HT-29 (cell line): ENCODE measurements at regions not wholly inside any gene's neighbourhood (a gene's known extent, or its start where the extent isn't known, plus 50 kb on each side); places are given as distances from the start of the nearest gene placed in this dataset.

Experiments
- DNase-seq: peaks from one replicate; pipeline ENCODE4 v3.0.0-alpha.2; 2015; ENCODE audit warnings: low spot score

GRCh38 chr4:100285121-100285520 lies 94.9 kb upstream of the DDIT4L start:
- no peak for DNase-seq

DNA sequence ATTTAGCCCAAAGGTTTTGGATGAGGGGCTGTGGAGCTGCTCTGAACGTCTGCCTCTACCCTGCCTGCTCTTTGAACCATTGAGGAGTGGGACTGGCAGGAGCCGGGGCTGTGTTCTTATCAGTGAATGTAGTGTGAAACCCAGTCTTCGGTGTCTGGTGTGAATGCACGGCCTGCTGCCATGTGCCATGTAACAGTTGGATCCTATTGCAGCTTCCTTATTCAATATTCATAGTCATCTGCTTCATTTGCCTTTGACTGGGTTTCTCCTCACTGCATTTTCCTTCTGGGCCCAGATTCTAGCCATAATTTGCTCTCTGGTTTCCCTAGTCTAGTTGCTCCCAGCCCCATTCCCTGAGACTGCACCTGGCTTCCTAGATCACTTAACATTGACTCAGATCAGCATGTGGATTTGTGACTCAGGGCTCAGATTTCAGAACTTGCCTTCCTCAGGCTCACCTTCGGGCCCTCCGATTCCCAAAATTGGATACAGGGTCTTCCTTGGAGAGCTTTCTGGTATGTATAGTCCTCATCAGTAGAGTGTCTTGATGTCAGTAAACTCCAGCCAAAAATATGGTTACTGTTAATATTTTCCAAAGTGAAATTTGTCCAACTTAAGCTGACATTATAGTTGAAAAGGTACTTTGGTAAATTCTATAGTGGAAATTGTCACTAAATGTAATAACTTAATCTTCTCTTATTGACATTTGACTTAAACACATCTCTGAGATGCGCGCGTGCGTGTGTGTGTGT lies 94.0 kb upstream of the DDIT4L start:
- no peak for DNase-seq

DNA sequence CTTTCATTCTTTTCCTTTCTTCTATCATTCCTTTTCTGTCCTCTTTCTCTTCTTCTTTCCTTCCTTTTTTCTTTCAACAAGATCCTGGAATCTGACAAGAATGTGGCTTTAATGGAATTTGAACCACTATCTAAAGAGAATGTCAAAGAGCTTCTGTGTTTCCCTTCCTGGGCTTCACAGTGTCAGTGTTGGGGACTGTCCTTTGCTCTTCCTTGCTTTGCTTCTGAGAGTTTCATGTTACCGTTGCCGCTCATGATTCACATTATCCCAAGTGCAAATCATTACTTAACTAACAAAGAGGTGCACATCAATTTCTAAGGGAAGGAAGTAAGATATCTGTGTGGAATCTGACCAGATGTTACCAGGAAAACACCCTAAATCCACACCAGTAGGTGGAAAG lies 90.5 kb upstream of the DDIT4L start:
- no peak for DNase-seq

- DNase-seq, result no peak
Observed at GRCh38 chr4:100278567-100278966, 88.3 kb upstream of the DDIT4L start.

DNA sequence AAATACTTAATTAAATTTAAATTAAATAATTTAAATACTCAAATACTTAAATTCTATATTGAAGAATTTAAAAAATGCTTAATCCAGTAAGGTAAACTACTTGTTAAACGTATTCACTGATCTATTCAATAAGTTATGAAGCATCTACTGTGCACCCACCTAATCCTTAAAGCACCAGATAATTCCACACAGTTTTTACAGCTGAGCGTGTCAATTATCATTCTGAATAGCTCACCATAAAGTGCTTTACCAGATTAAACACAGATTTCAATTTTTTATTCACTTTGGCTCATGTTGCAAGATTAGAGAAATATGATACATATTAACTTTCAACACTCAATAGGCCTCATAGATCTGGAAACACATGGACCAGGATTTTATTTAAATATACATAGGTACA lies 79.2 kb upstream of the DDIT4L start:
- no peak for DNase-seq

- DNase-seq, result no peak
Observed at GRCh38 chr4:100268789-100269188, 78.5 kb upstream of the DDIT4L start.

GRCh38 chr4:100261346-100261745 lies 71.1 kb upstream of the DDIT4L start:
- no peak for DNase-seq

- DNase-seq, result no peak
Observed at GRCh38 chr4:100258675-100259074, 68.4 kb upstream of the DDIT4L start.

DNA sequence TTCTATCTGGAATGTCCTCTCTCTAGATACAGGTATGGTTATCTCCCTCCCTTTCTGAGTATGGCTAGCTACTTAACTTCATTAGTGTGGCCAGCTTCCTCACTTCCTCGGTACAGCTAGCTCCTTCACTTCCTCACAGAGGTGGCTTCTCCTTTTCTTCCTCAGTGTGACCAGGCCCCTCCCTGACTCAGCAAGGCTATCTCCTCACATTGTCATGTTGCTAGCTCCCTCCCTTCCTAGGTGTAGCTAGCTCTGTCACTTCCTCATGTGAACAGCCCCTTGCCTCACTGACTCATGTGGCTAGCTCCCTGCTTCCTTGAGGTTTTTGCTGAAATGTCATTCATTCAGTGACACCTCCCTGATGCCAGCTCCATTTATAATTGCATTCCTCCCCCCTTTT lies 67.3 kb upstream of the DDIT4L start:
- DNase-seq, result no peak

- no peak for DNase-seq
Observed at GRCh38 chr4:100254237-100254636, 64.0 kb upstream of the DDIT4L start.

DNA sequence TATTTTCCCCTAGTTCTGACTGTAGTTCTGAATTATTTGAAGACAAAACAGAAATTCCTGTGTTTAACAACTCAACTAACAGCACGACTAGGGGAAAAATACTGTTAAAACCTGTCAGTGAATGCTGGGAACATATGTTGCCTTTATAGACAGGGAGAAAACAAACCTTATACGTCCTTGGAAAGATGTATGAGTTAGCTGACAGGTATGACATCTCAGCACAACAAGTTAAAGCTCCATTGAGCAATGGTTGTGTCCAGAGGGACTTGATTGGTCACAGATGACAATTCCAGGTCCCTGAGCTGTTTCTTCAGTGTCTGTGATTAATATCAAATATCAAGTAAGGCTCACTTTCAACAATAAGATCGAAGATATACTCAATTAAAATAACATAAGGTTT lies 58.2 kb upstream of the DDIT4L start:
- no peak for DNase-seq

DNA sequence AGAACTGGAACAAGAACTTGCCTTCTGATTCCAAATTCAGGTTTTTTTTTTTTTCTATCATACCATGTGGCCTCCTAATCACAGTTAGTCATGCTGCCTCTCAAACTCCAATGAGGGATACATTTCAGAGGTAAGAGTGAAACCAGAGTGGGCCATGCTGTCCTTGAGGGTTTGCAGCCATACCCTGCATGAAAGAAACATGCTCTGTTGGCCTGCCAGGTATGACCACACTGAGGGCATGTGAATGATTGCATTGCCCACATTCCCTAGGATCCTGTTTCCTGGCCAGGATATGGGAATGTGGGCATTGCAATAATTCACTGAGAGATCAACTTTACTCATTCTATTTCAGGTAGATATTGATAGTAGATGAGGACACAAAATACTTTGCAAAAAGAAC lies 56.4 kb upstream of the DDIT4L start:
- DNase-seq, result no peak

GRCh38 chr4:100244347-100244746 lies 54.1 kb upstream of the DDIT4L start:
- no peak for DNase-seq
